ENCODE measurements at regions not wholly inside any gene's neighbourhood (a gene's known extent, or its start where the extent isn't known, plus 50 kb on each side); places are given as distances from the start of the nearest gene placed in this dataset.

DNA sequence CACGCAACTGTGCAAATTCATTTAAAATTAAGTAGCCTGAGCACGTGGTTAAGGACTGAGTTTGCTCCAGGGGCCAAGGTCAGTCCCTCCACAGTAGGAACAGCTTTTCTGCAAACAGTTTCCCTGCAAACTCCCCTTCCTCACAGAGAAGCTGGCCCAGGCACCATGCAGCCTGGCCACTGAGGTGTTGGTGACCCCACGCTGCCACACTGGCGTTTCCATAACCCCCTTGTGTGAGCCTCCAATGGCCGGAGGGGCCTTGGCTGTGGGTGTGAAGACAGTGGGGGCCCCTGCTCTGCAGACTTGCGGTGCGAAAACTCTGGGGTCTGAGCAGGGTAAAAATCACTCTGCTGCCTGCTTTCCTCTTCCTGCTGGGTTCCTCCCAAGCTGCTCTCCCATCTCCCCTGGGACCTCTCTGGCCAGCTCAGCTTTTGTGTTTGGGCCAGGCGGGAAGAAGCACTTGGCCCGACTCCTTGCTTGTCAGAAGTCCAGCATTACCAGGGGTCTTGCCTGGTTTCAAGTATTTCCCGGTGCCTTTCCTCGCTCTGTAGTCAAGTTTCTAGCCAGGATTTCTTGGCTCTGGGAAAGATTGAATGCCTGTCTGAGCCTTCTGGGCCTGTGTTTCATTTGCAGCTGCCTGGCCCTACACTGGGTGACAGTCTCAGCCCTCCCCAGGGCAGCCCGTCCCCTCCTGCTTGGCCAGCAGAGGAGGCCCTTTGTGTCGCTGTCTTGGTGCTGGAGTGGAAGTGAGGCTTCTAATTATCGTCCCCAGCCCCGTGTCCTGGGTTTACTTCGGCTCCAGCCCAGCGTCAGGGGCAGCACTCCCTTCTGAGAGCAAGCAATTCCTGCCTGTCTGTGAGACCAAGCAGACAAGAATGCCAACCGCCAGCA is 131.4 kb upstream of the SLC1A4 start:
- CTCF ChIA-PET, result interaction anchor here (0.7 to 7.9 kb wide), 9 partner anchors 9 to 271 kb away, joined by 3 to 105 read pairs (median 10); partner anchors contain the start of gene SERTAD2
- H3K4me3 ChIP-seq (replicated peaks in 1 of 3; ENCODE audit: insufficient read depth in 1 of 3, low read depth in 1 of 3, low read length in 3 of 3), result no peak overlapping the region

More for the DNA sequence above, 131.4 kb upstream of the SLC1A4 start:
- Histone ChIP-seq H3K9ac (replicated peaks; ENCODE audit: extremely low read depth, insufficient read depth, low read length) (no peak overlapping the region), H3K79me2 (ENCODE audit: control insufficient read depth, insufficient read depth, low read length) (no peaks in the 10 kb centered on the region), H4K20me1 (replicated peaks; ENCODE audit: control insufficient read depth, extremely low read depth, insufficient read depth, low read length) (no peaks in the 10 kb centered on the region), H3K27me3 (ENCODE audit: control insufficient read depth in 2 of 2, insufficient read depth in 2 of 2, low read length in 2 of 2) (no peaks in the 10 kb centered on the region), H2AFZ (ENCODE audit: low read depth, low read length) (peak overlapping the region; percentile 98), H3K9me1 (replicated peaks; ENCODE audit: control insufficient read depth, extremely low read depth, insufficient read depth, low read length) (no peaks in the 10 kb centered on the region), H3K36me3 (ENCODE audit: control insufficient read depth in 2 of 2, extremely low read depth in 1 of 2, insufficient read depth in 2 of 2, low read length in 2 of 2) (no peaks in the 10 kb centered on the region), H3K9me3 (replicated peaks; ENCODE audit: control insufficient read depth, insufficient read depth, low read length) (no peaks in the 10 kb centered on the region), H3K27ac (ENCODE audit: insufficient read depth, low read depth, low read length) (no peak overlapping the region), H3K4me2 (ENCODE audit: insufficient read depth, low read length) (no peak overlapping the region), H3K4me1 (ENCODE audit: control insufficient read depth, extremely low read depth, insufficient read depth, low read length) (peaks cover 15% of the 10 kb centered on the region)
- dilution Hi-C loops (cut with MboI; ENCODE audit: extremely low pct_ligation_motif_present, low sequenced_read_pairs), result no loop called here
- FAIRE-seq (no peak), DNase-seq (ENCODE audit: low read depth, low spot score) (no peak)
- TF ChIP-seq, protein P1, sequence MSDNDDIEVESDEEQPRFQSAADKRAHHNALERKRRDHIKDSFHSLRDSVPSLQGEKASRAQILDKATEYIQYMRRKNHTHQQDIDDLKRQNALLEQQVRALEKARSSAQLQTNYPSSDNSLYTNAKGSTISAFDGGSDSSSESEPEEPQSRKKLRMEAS (IDR thresholded peaks at IDR 0.05; ENCODE audit: insufficient read depth, insufficient read length), result no peak
- TF ChIP-seq, protein P2, sequence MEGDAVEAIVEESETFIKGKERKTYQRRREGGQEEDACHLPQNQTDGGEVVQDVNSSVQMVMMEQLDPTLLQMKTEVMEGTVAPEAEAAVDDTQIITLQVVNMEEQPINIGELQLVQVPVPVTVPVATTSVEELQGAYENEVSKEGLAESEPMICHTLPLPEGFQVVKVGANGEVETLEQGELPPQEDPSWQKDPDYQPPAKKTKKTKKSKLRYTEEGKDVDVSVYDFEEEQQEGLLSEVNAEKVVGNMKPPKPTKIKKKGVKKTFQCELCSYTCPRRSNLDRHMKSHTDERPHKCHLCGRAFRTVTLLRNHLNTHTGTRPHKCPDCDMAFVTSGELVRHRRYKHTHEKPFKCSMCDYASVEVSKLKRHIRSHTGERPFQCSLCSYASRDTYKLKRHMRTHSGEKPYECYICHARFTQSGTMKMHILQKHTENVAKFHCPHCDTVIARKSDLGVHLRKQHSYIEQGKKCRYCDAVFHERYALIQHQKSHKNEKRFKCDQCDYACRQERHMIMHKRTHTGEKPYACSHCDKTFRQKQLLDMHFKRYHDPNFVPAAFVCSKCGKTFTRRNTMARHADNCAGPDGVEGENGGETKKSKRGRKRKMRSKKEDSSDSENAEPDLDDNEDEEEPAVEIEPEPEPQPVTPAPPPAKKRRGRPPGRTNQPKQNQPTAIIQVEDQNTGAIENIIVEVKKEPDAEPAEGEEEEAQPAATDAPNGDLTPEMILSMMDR (IDR thresholded peaks at IDR 0.05; ENCODE audit: extremely low read depth in 1 of 2, insufficient read depth in 1 of 2, low read depth in 1 of 2, low read length in 2 of 2), result peak in 1 of 2 donors; percentile 6
- POLR2A ChIA-PET, result interaction anchor here (1.0 to 1.9 kb wide), 2 partner anchors 7 to 107 kb away, joined by 6 to 10 read pairs; no protein-coding TSS in a partner anchor
- no TSS peak for BruUV-seq (replicated peaks)
- intact Hi-C loops (cut with micrococcal nuclease), result no loop called here

All from endothelial cell of umbilical vein (primary cell).